GM12872 (cell line): ENCODE measurements at regions not wholly inside any gene's neighbourhood (a gene's known extent, or its start where the extent isn't known, plus 50 kb on each side); places are given as distances from the start of the nearest gene placed in this dataset.

Source experiments
- TF ChIP-seq, protein P1 (sequence below): IDR thresholded peaks from 3 replicates; pipeline ENCODE4 v1.5.1; 2011; ENCODE audit warnings: low read depth, mild to moderate bottlenecking, low read length, moderate library complexity; ENCODE audit not compliant: insufficient read depth

DNA sequence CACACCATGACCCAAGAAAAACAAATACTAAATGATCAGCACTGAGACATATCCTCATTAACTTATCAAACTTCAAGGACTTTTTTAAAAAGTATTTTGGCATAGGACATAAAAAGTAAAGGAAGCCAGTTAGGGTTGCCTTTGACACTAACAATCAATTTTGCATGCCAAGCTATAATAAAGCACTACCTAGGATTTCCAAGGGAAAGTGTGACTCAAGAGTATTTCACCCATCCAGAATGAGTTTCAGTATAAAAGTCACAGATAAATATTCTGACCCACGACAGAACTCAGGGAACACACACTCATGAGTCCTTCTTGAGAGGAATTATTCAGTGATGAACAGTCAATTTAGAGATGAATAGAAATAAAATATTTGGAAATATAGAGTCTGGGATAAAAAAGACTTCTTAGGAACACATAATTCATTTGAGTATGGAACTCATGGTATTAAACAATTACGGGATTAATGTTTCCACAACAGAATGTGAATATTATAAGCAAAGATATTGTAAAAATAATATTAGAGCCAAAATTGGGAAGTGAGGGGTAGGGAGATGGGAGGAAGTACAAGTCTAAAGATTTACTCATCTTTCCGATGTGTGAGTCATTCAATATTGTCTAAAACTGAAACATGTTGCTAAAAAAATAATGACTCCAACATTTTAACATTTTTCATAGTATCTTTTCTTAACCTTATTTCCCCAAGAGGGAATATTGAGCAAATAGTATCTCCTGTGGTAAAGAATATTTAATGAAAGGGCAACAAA lies 143.5 kb upstream of the LNX1 start:
- TF ChIP-seq, protein P1, sequence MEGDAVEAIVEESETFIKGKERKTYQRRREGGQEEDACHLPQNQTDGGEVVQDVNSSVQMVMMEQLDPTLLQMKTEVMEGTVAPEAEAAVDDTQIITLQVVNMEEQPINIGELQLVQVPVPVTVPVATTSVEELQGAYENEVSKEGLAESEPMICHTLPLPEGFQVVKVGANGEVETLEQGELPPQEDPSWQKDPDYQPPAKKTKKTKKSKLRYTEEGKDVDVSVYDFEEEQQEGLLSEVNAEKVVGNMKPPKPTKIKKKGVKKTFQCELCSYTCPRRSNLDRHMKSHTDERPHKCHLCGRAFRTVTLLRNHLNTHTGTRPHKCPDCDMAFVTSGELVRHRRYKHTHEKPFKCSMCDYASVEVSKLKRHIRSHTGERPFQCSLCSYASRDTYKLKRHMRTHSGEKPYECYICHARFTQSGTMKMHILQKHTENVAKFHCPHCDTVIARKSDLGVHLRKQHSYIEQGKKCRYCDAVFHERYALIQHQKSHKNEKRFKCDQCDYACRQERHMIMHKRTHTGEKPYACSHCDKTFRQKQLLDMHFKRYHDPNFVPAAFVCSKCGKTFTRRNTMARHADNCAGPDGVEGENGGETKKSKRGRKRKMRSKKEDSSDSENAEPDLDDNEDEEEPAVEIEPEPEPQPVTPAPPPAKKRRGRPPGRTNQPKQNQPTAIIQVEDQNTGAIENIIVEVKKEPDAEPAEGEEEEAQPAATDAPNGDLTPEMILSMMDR = no peak

- TF ChIP-seq, protein P1 = no peak
Measured at GRCh38 chr4:53734182-53734581, 142.9 kb upstream of the LNX1 start.

GRCh38 chr4:53732661-53733060 lies 141.4 kb upstream of the LNX1 start:
- TF ChIP-seq, protein P1 = no peak

DNA sequence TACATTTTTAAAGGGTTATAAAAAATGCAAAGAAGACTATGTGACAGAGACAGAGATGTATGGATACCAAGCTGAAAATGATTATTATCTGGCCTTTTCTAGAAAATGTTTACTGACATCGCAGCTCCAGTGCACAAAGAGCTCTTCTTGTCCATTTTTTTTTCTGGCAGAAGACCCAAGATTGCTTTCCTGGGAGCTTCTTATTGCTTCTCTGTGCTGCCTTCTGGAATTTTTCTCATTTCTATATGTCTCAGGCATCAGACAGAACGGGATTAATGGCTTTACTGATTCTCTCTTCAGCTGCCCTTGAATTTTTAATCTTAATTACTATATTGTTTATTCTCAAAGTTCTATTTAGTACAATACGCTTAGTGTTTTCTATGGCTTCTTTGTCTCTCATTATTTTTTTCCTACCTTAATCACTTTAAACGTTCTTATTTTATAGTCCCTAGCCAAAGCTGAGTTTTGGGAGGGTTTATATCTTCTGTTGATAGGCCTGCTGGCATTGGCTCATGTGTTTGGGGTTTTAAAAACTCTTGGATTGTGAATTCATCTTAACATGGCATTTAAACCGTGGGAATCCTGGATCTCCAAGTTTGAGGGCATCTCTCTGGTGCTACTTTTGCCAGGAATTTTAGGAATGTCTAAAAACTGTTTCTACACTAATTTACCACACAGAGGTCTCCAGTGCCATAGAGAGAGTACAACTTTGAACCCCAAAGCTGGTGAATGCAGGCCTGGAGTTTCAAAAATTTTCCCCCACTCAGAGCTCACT lies 138.9 kb upstream of the LNX1 start:
- TF ChIP-seq, protein P1 = no peak

- TF ChIP-seq, protein P1 = no peak
Measured at GRCh38 chr4:53722110-53722509, 130.8 kb upstream of the LNX1 start.

DNA sequence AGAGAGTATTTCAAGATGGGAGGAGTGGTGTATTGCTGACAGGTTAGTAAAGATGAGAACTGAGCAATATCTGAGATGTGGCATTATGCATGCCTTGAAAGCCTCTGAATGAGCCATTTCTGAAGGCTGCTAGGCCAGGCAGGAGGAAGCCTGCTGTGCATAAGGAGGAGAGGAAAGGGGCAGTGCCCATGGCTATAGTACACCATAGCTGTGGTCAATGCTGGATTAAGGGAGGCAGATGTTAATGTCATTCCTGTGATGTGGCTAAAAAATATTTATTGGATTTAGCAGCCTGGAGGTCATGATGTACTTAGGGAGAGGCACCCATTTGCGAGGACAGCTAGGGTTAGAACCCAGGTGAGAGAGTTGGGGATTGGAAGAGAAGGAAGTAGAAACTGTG lies 130.0 kb upstream of the LNX1 start:
- TF ChIP-seq, protein P1 = no peak

DNA sequence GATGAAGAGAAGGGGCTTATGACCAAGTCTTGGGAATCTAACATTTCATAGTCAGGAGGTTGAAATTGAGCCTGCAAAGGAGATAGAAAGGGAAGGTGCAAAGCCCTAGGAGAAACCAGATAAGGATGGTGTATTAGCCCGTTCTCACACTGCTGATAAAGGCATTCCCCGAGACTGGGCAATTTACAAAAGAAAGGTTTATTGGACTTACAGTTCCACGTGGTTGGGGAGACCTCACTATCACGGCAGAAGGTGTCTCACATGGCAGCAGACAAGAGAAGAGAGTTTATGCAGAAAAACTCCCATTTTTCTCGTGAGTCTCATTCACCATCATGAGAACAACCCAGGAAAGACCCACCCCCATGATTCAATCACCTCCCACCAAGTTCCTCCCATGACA lies 129.5 kb upstream of the LNX1 start:
- TF ChIP-seq, protein P1 = no peak
